NCI-H524 (cell line): ENCODE measurements at regions not wholly inside any gene's neighbourhood (a gene's known extent, or its start where the extent isn't known, plus 50 kb on each side); places are given as distances from the start of the nearest gene placed in this dataset.

Source experiments
- DNase-seq, 2 experiments: peaks; one replicate each; lab custom pipeline; 2025; lab: John Stamatoyannopoulos, UW

- DNase-seq: peak in 1 of 2 experiments; percentile 27
Observed at GRCh38 chr7:131737746-131738465, 181.5 kb upstream of the PODXL start.

GRCh38 chr7:131735101-131735500 is 178.7 kb upstream of the PODXL start:
- no peak for DNase-seq

- no peak for DNase-seq
Observed at GRCh38 chr7:131733604-131734003, 177.2 kb upstream of the PODXL start.

GRCh38 chr7:131727189-131727588 is 170.8 kb upstream of the PODXL start:
- DNase-seq: no peak

GRCh38 chr7:131726686-131727085 is 170.3 kb upstream of the PODXL start:
- no peak for DNase-seq

- no peak for DNase-seq
Observed at GRCh38 chr7:131726031-131726430, 169.6 kb upstream of the PODXL start.

DNA sequence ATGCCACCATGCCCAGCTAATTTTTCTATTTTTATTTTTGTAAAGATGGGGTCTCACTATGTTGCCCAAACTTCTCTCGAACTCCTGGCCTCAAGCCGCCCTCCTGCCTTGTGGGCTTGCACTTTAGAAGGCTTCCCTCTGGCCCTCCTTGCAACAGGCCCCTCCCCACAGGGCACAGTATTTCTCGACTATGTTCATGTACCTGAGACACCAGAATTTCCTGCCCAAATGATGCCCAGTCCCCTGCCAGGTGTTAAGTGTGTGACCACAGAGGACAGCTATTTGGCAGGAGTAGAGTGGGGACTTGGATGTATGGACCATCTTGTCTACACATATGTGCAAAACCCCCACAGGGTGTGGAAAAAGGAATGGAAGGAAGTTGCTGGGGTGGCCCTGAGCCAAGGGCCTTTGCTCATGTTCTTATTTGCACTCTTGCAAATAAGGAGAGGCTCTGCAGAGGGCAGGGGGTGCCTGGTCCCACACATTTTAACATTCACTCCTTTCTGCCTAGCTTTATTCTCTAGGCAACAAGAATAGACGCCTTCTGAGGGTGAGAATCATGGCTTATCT is 168.4 kb upstream of the PODXL start:
- no peak for DNase-seq

GRCh38 chr7:131723926-131724325 is 167.5 kb upstream of the PODXL start:
- no peak for DNase-seq

GRCh38 chr7:131722371-131722770 is 165.9 kb upstream of the PODXL start:
- DNase-seq: no peak

DNA sequence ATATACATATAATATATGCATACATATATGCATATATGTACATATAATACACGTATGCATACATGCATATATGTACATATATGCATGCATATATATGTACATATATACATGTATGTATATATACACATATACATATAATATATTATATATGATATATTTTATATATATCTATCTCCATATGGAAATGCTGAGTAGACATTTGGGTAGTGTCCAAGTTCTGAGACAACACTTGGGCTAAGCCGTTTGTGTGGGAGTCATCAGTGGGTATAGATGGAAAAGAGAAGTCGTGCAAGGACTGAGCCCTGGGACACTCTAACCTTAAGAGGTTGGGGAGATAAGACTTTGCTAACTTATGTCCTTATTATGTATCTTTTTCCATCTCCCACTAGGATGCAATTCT is 165.2 kb upstream of the PODXL start:
- no peak for DNase-seq

- no peak for DNase-seq
Observed at GRCh38 chr7:131720703-131721102, 164.3 kb upstream of the PODXL start.

DNA sequence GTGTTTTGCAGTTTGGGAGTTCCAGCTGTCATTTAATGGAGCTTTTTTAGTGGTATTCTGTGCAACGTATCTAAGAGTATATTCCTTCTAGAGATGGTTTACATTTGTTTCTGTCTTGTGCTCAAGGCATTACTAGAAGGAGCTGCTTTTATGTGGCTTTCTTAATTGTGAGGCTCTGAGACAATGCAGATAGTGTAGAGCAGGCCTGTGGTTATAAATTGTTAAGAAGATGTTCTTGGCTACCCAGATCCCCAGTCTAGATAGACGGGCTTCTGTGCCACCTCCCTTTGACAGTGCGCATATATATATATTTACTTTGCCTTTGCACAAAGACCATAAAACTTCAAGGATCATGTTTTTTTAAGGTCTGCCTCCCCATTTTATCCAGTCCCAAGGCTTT is 160.8 kb upstream of the PODXL start:
- DNase-seq: no peak

- no peak for DNase-seq
Observed at GRCh38 chr7:131699323-131699722, 142.9 kb upstream of the PODXL start.

GRCh38 chr7:131692131-131692960 is 135.9 kb upstream of the PODXL start:
- DNase-seq: peak; percentile 45 to 78

DNA sequence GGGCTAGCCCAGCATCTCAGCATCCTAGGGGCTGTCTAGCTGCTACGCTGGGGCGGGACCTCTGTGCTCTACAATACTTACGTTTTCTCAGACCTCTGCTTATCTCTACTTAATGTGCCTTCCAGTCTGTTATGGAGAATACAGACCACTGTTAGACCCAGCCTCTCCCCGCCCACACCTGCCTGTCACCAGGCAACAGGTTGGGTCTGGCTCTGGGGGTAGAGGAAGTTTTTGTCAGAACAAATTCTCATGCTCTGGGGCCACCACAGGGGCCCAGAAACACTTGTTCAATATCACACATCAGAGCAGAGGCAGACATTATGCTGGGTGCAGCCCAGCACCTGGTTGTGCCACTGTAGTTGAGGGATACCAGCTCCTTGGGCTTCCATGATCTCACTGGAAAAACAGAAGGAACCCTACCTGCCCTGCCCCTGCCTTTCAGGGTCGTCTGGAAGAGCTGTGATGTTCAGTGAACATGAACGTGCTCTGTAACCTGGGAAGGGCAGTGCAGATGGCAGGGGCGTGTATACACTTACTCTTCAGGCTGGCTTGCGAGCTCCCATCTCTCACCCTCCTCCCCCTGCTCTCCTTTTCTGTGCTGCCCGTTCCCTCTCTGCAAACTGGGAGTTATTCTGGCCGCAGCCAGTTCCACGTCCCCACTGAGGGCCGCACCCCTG is 135.2 kb upstream of the PODXL start:
- peak in 1 of 2 experiments; percentile 60 for DNase-seq

- no peak for DNase-seq
Observed at GRCh38 chr7:131690441-131690840, 134.0 kb upstream of the PODXL start.

DNA sequence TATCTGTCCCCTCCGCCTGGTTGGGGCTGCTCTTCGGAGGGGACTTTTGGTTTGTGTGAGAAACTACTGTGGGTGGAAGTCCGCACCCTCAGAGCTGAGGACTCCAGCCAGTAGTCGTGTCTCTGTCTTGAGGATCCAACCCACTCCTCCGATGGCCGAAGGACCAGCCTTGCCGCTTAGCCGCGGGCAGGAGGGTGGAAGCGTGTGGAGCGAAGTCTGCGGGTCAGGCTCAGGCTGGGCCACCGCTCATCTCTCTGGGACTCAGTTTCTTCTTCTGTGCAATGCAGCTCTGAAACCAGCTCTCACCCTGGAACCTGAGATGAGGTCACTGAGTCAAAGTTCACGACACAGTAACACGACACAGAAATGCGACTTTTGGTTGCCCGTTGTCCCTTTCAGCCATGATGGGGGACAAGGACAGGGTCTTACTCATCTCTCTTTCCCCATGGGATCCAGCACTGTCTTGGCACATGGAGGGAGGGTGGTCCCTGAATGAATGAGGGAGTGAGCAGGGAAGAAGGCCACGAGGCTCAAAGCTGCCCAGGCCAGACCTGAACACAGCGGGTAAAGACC is 133.3 kb upstream of the PODXL start:
- DNase-seq: no peak

DNA sequence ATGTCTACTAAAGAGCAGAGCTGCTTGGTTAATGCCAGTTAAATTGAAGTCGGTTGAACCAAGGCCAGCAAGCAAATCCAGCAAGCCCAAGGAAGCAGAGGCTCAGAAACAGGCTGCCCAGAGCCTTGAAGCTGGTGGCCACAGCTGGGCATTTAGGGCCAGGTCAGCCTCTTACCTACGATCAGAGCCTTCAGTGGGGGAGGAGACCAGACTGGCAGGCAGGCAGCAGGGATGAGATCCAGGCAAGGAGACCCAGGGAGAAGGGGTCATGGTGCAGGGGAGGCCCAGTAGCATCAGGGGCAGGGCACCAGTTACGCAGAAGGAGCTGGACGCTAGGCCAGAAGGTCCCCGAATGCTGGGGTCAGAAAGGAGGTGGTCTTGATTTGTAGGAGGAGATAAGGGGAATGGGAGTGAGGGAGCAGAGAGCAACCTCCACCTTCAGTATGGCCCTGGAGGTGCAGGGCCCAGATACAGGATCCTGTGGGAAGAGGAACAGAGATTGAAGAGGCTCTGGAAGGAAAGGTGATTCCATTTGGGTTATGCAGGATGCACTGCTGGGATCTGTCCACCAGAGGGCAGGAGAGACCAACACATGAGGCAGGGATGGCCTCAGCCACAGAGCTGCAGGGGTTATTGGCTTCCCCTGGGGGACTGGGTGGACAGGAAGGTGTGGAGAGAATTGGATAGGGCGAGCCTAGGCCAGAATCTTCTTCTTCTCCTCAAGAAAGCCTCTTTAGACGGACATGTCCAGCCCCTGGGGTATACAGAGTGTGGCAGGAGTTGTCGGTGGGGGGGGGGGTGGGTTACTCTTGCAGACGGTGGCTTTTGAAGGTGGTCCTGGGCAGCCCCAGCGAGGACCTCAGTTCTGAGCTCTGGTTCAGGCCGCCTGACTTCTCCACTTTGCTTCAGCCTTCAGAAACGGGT is 132.6 kb upstream of the PODXL start:
- peak; percentile 31 to 72 for DNase-seq

- no peak for DNase-seq
Observed at GRCh38 chr7:131687296-131687695, 130.9 kb upstream of the PODXL start.

DNA sequence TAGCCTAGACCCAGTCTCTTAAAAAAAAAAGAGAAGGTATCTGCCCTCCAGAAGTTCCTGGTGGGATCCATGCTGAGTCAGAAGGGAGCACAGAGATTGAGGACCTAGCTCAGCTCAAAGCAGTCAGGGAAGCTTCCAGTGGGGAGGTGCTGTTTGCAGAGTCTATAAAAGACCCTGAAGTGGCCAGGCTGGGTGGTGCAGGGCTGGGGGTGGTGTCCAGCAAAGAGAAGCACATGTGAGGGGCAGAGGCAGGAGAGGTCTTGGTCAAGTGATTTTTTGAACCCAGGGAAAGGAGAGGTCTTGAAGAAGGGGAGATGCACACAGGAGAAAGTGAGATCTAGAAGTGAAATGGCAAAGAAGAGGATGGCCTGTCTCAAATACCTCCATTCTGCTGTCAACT is 130.4 kb upstream of the PODXL start:
- no peak for DNase-seq

- no peak for DNase-seq
Observed at GRCh38 chr7:131683536-131684125, 127.2 kb upstream of the PODXL start.
